Left renal cortex interstitium (tissue), 4 donors: ENCODE measurements at regions not wholly inside any gene's neighbourhood (a gene's known extent, or its start where the extent isn't known, plus 50 kb on each side); places are given as distances from the start of the nearest gene placed in this dataset.
"Not testable (repeated sequence)": the region's sequence is repeated elsewhere in the genome, so short reads cannot be mapped to it uniquely, and the experiment has no call there.

Experiments used
- DNase-seq, 4 donors: peaks; one replicate each; pipeline ENCODE4 v3.0.0-alpha.2; 2013; ENCODE audit warnings: low read depth in 4 of 4, low spot score in 2 of 4, missing footprints in 1 of 4

- DNase-seq, result no peak
These were observed 68.1 kb upstream of the GRXCR1 start for GRCh38 chr4:42824278-42824977.

- DNase-seq, result no peak
These were observed 71.3 kb upstream of the GRXCR1 start for GRCh38 chr4:42821230-42821629.

- no peak for DNase-seq
These were observed 72.5 kb upstream of the GRXCR1 start for GRCh38 chr4:42819863-42820514.

- DNase-seq, result no peak
These were observed 74.6 kb upstream of the GRXCR1 start for GRCh38 chr4:42817913-42818312.

GRCh38 chr4:42816880-42817400 lies 75.6 kb upstream of the GRXCR1 start:
- DNase-seq, result no peak

GRCh38 chr4:42816189-42816879 lies 76.2 kb upstream of the GRXCR1 start:
- DNase-seq, result no peak

- DNase-seq, result no peak
These were observed 83.0 kb upstream of the GRXCR1 start for GRCh38 chr4:42809419-42810084.

- no peak for DNase-seq
These were observed 86.1 kb upstream of the GRXCR1 start for GRCh38 chr4:42806303-42806835.

- no peak for DNase-seq
These were observed 103.4 kb upstream of the GRXCR1 start for GRCh38 chr4:42789041-42789567.

GRCh38 chr4:42787079-42787463 lies 105.4 kb upstream of the GRXCR1 start:
- DNase-seq, result no peak

GRCh38 chr4:42786350-42787078 lies 106.0 kb upstream of the GRXCR1 start:
- no peak for DNase-seq

- no peak for DNase-seq
These were observed 106.7 kb upstream of the GRXCR1 start for GRCh38 chr4:42785817-42786216.

GRCh38 chr4:42781315-42781714 lies 111.2 kb upstream of the GRXCR1 start:
- no peak for DNase-seq

GRCh38 chr4:42778349-42778748 lies 114.2 kb upstream of the GRXCR1 start:
- DNase-seq, result no peak

- no peak for DNase-seq
These were observed 111.3 kb upstream of the ATP8A1 start for GRCh38 chr4:42768125-42768748.

- no peak for DNase-seq
These were observed 110.8 kb upstream of the ATP8A1 start for GRCh38 chr4:42767669-42768068.

GRCh38 chr4:42761804-42762203 lies 104.9 kb upstream of the ATP8A1 start:
- no peak for DNase-seq

GRCh38 chr4:42754965-42755364 lies 98.1 kb upstream of the ATP8A1 start:
- not testable (repeated sequence) for DNase-seq

GRCh38 chr4:42751587-42751986 lies 94.7 kb upstream of the ATP8A1 start:
- no peak for DNase-seq
